SK-N-SH (cell line): ENCODE measurements at regions not wholly inside any gene's neighbourhood (a gene's known extent, or its start where the extent isn't known, plus 50 kb on each side); places are given as distances from the start of the nearest gene placed in this dataset.

ENCODE experiments used
- CTCF ChIP-seq: fragments of 200-600 bp; sonication (generic); IDR thresholded peaks from 2 replicates; pipeline ENCODE4 v1.6.1; 2017; ENCODE audit warnings: antibody characterized with exemption, mild to moderate bottlenecking, moderate library complexity
- SMC3 ChIP-seq: IDR thresholded peaks from 2 replicates; pipeline ENCODE4 v1.6.1; 2012; ENCODE audit warnings: low read depth, low read length, improper control_type of control experiment

GRCh38 chr1:38614861-38615260 lies 244.7 kb downstream of the RRAGC start:
- no peak for TF ChIP-seq CTCF
- no peak for TF ChIP-seq SMC3
